Stimulated activated CD4-positive, alpha-beta T cell treated with anti-CD3 and anti-CD28 coated beads, Interleukin-4, amount 100 ng/mL, for 48 hours (primary cell): ENCODE measurements at regions not wholly inside any gene's neighbourhood (a gene's known extent, or its start where the extent isn't known, plus 50 kb on each side); places are given as distances from the start of the nearest gene placed in this dataset.
"Not testable (repeated sequence)": the region's sequence is repeated elsewhere in the genome, so short reads cannot be mapped to it uniquely, and the experiment has no call there.

Experiments
- DNase-seq, 2 donors: peaks; one replicate each; pipeline ENCODE4 v3.0.0-alpha.2; 2020; ENCODE audit warnings: low read depth in 2 of 2

GRCh38 chr11:8772571-8773519 is 90.3 kb downstream of the RPL27A start:
- no peak for DNase-seq

GRCh38 chr11:8773916-8774539 is 91.4 kb downstream of the RPL27A start:
- DNase-seq: no peak

- DNase-seq: not testable (repeated sequence)
These were observed 92.3 kb downstream of the RPL27A start for GRCh38 chr11:8774916-8775315.

- DNase-seq: no peak
These were observed 92.7 kb downstream of the RPL27A start for GRCh38 chr11:8775332-8775731.

GRCh38 chr11:8775734-8776133 is 93.1 kb downstream of the RPL27A start:
- DNase-seq: no peak

- no peak for DNase-seq
These were observed 93.6 kb downstream of the RPL27A start for GRCh38 chr11:8776209-8776608.

- DNase-seq: no peak
These were observed 95.5 kb downstream of the RPL27A start for GRCh38 chr11:8777907-8778767.

GRCh38 chr11:8779107-8779506 is 96.5 kb downstream of the RPL27A start:
- no peak for DNase-seq

GRCh38 chr11:8779732-8780131 is 97.1 kb downstream of the RPL27A start:
- no peak for DNase-seq

GRCh38 chr11:8784954-8785353 is 102.4 kb downstream of the RPL27A start:
- DNase-seq: no peak

GRCh38 chr11:8785457-8785856 is 102.9 kb downstream of the RPL27A start:
- no peak for DNase-seq

- DNase-seq: no peak
These were observed 103.4 kb downstream of the RPL27A start for GRCh38 chr11:8785998-8786397.

- no peak for DNase-seq
These were observed 104.3 kb downstream of the RPL27A start for GRCh38 chr11:8786933-8787332.

- DNase-seq: no peak
These were observed 104.8 kb downstream of the RPL27A start for GRCh38 chr11:8787372-8787771.

GRCh38 chr11:8788616-8789015 is 106.0 kb downstream of the RPL27A start:
- DNase-seq: no peak

- no peak for DNase-seq
These were observed 107.3 kb downstream of the RPL27A start for GRCh38 chr11:8789864-8790263.

GRCh38 chr11:8790968-8791367 is 108.4 kb downstream of the RPL27A start:
- DNase-seq: no peak

GRCh38 chr11:8792710-8793109 is 110.1 kb downstream of the RPL27A start:
- DNase-seq: no peak

GRCh38 chr11:8793114-8793777 is 110.7 kb downstream of the RPL27A start:
- DNase-seq: no peak

GRCh38 chr11:8794126-8794525 is 111.5 kb downstream of the RPL27A start:
- no peak for DNase-seq

- DNase-seq: no peak
These were observed 112.1 kb downstream of the RPL27A start for GRCh38 chr11:8794677-8795103.

- DNase-seq: no peak
These were observed 114.0 kb upstream of the AKIP1 start for GRCh38 chr11:8796941-8797340.
